Dedifferentiated amniotic fluid mesenchymal stem cell (primary cell): ENCODE measurements at regions not wholly inside any gene's neighbourhood (a gene's known extent, or its start where the extent isn't known, plus 50 kb on each side); places are given as distances from the start of the nearest gene placed in this dataset.
"Not testable (repeated sequence)": the region's sequence is repeated elsewhere in the genome, so short reads cannot be mapped to it uniquely, and the experiment has no call there.

Source experiments
- DNase-seq: peaks from one replicate; pipeline ENCODE4 v3.0.0-alpha.2; 2016; ENCODE audit errors: extremely low spot score

- no peak for DNase-seq
Observed at GRCh38 chr5:42989190-42989589, 50.9 kb downstream of the ANXA2R start.

- DNase-seq: no peak
Observed at GRCh38 chr5:42988568-42988967, 51.6 kb downstream of the ANXA2R start.

- peak; percentile 34 for DNase-seq
Observed at GRCh38 chr5:42985129-42986037, 54.7 kb downstream of the ANXA2R start.

- DNase-seq: no peak
Observed at GRCh38 chr5:42984307-42984706, 55.8 kb downstream of the ANXA2R start.

- no peak for DNase-seq
Observed at GRCh38 chr5:42982107-42982622, 58.0 kb downstream of the ANXA2R start.

GRCh38 chr5:42981417-42982106 lies 58.6 kb downstream of the ANXA2R start:
- not testable (repeated sequence) for DNase-seq

- DNase-seq: not testable (repeated sequence)
Observed at GRCh38 chr5:42981015-42981414, 59.1 kb downstream of the ANXA2R start.

- not testable (repeated sequence) for DNase-seq
Observed at GRCh38 chr5:42980391-42980790, 59.7 kb downstream of the ANXA2R start.

- not testable (repeated sequence) for DNase-seq
Observed at GRCh38 chr5:42979242-42979641, 60.9 kb downstream of the ANXA2R start.

GRCh38 chr5:42974536-42974935 lies 65.6 kb downstream of the ANXA2R start:
- DNase-seq: no peak

- no peak for DNase-seq
Observed at GRCh38 chr5:42970636-42971559, 69.2 kb downstream of the ANXA2R start.

GRCh38 chr5:42965934-42966333 lies 74.2 kb downstream of the ANXA2R start:
- DNase-seq: no peak

GRCh38 chr5:42963412-42963811 lies 76.7 kb downstream of the ANXA2R start:
- no peak for DNase-seq

- no peak for DNase-seq
Observed at GRCh38 chr5:42962124-42962523, 78.0 kb downstream of the ANXA2R start.

- DNase-seq: no peak
Observed at GRCh38 chr5:42960506-42960905, 79.6 kb downstream of the ANXA2R start.

GRCh38 chr5:42956551-42956950 lies 83.6 kb downstream of the ANXA2R start:
- DNase-seq: no peak

- DNase-seq: no peak
Observed at GRCh38 chr5:42953041-42953440, 87.1 kb downstream of the ANXA2R start.

GRCh38 chr5:42952578-42952974 lies 87.5 kb downstream of the ANXA2R start:
- DNase-seq: no peak

GRCh38 chr5:42951293-42951840 lies 88.8 kb downstream of the ANXA2R start:
- DNase-seq: no peak

- peak; percentile 96 for DNase-seq
Observed at GRCh38 chr5:42950456-42951292, 89.4 kb downstream of the ANXA2R start.

- no peak for DNase-seq
Observed at GRCh38 chr5:42950116-42950455, 90.0 kb downstream of the ANXA2R start.
